Thyroid gland (tissue), 4 donors: ENCODE measurements at regions not wholly inside any gene's neighbourhood (a gene's known extent, or its start where the extent isn't known, plus 50 kb on each side); places are given as distances from the start of the nearest gene placed in this dataset.
"Not testable (repeated sequence)": the region's sequence is repeated elsewhere in the genome, so short reads cannot be mapped to it uniquely, and the experiment has no call there.

Source experiments
- DNase-seq, 2 donors: peaks; one replicate each; pipeline ENCODE4 v3.0.0-alpha.2; 2019
- H3K27ac ChIP-seq, 3 donors: fragments of 200-600 bp; sonication (generic); 1 replicate in 2 of 3; 2 replicates in 1 of 3; pipeline ENCODE4 v1.5.1; 2016 to 2019; ENCODE audit warnings: mild to moderate bottlenecking in 1 of 3, moderate library complexity in 1 of 3
- H3K27me3 ChIP-seq: fragments of 200-600 bp; sonication (generic); one replicate; pipeline ENCODE4 v1.5.1; 2019
- H3K36me3 ChIP-seq, 2 donors: fragments of 200-600 bp; sonication (generic); one replicate each; pipeline ENCODE4 v1.5.1; 2016 to 2019
- H3K4me1 ChIP-seq, 2 donors: fragments of 200-600 bp; sonication (generic); one replicate each; pipeline ENCODE4 v1.5.1; 2017 to 2019
- H3K4me3 ChIP-seq, 3 donors: fragments of 200-600 bp; sonication (generic); replicated peaks in 1 of 3; 1 replicate in 2 of 3; 2 replicates in 1 of 3; pipeline ENCODE4 v1.5.1; 2016; ENCODE audit warnings: mild to moderate bottlenecking in 1 of 3
- H3K9me3 ChIP-seq: fragments of 200-600 bp; sonication (generic); one replicate; pipeline ENCODE4 v1.5.1; 2017
- CTCF ChIP-seq, 6 experiments: fragments of 200-600 bp in 3 of 6; fragments of 450-650 bp in 3 of 6; sonication (generic) in 3 of 6; IDR thresholded peaks; one replicate each; pipeline ENCODE4 v1.5.1; 2016 to 2019; ENCODE audit warnings: antibody characterized with exemption in 6 of 6, mild to moderate bottlenecking in 2 of 6, inconsistent platforms in 1 of 6, moderate library complexity in 1 of 6
- POLR2A ChIP-seq, 2 donors: fragments of 450-650 bp; IDR thresholded peaks; one replicate each; pipeline ENCODE4 v1.6.1; 2017; ENCODE audit warnings: antibody characterized with exemption in 2 of 2, mild to moderate bottlenecking in 2 of 2, moderate library complexity in 1 of 2
- WGBS, 2 donors: methylation state at CpG; one replicate each; pipeline ENCODE4 v1.1.5; 2017; 5-methylcytosine and 5-hydroxymethylcytosine counted together
- intact Hi-C: fragments of 100-400 bp; cut with DNase I; formaldehyde crosslinking; loops from one replicate; pipeline ENCODE4 v1.15.1; 2023

DNA sequence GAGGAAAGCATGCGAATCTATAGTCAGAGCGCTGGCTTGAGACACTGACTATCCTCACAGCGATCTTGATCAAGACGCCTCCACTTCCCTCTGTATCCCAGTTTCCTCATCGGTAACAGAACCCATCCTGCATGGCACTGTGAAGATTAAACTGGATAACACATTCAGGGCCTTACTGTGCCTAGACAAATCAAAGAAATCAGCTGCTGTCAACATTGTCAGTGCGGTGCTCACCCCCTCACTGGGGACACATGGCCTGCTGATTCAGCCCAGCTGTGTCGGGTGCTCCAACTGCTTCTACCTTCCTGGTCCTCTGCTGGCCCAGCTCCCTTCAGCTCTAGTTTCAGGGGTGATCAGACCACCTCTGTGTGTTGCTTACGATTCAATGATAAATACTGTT lies 268.6 kb upstream of the AGAP1 start:
- Histone ChIP-seq H3K27ac (no peak overlapping the region), H3K4me3 (no peak overlapping the region), H3K27me3 (no peaks in the 10 kb centered on the region), H3K4me1 (no peaks in the 10 kb centered on the region), H3K9me3 (no peaks in the 10 kb centered on the region), H3K36me3 (no peaks in the 10 kb centered on the region)
- intact Hi-C loops, result no loop called here
- TF ChIP-seq POLR2A (IDR thresholded peaks at IDR 0.05), result no peak
- TF ChIP-seq CTCF (IDR thresholded peaks at IDR 0.05), result no peak
- 94 to 97% methylated on average over 8 of the region's 8 CpGs for WGBS, 2 donors
- no peak for DNase-seq

DNA sequence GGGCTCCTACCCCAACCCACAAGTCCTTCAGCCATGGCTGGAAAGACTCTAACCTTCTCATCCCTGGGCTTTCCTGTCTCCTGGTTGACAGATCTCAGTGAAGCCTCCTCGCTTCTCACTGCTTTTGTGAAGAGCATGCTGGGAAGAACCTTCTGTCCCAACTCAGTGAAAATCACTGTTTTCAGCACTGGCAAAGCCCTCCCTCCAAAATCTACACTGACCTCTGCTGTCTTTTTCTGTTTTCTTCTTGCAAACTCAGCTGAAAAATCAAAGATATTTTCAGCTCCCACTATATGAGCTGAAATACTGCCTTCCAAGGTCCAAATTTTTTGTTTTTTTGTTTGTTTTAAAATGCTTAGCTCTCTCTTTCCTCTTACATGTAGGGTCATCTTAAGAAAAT lies 266.3 kb upstream of the AGAP1 start:
- TF ChIP-seq CTCF (IDR thresholded peaks at IDR 0.05), result no peak
- no peak for TF ChIP-seq POLR2A (IDR thresholded peaks at IDR 0.05)
- H3K9me3 ChIP-seq, result no peaks in the 10 kb centered on the region
- no peak overlapping the region for H3K4me3 ChIP-seq
- H3K27ac ChIP-seq, result no peak overlapping the region
- no peak for DNase-seq
- no peaks in the 10 kb centered on the region for H3K36me3 ChIP-seq
- no peaks in the 10 kb centered on the region for H3K27me3 ChIP-seq
- no peaks in the 10 kb centered on the region for H3K4me1 ChIP-seq
- intact Hi-C loops, result no loop called here
- WGBS, 2 donors, result 77 to 79% methylated on average over 1 of the region's 1 CpG

DNA sequence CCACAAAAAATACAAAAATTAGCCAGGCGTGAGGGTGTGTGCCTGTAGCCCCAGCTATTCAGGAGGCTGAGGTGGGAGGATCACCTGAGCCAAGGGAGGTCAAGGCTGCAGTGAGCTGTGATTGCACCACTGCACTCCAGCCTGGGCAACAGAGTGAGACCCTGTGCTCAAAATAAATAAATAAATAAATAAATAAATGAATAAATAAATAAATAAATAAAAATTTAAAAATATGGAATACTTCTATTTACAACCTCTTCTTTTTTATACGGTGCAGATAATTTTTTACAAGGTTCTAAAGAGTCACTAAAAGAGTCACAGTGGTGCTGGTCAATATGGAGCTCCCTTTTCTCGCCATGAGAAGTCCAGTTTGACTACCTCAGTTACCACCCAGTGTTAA lies 265.4 kb upstream of the AGAP1 start:
- DNase-seq, H3K4me3 ChIP-seq, H3K36me3 ChIP-seq, H3K27ac ChIP-seq, H3K9me3 ChIP-seq, H3K4me1 ChIP-seq, intact Hi-C loops, H3K27me3 ChIP-seq: not testable (repeated sequence)
- WGBS, 2 donors, result 95% methylated on average over 3 of the region's 3 CpGs

DNA sequence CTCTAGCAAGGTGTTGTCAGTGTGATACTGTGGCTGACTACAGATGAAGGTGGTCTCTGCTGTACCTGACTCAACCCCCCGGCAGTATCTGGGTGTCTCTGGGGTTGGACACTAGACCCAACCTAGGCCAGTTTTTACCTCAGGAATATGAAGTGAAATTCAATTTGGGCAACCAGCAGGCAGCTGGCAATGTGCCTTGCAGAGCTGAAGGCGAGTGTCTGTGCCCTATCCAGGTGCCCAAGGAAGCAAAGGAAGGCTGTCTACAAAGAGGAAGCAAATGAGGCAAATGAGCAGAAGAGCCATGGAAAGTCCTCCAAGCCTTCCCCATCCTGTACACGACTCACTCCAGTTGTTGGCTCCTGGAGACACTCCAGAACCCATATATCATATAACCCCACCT lies 264.6 kb upstream of the AGAP1 start:
- no peaks in the 10 kb centered on the region for H3K9me3 ChIP-seq
- WGBS, 2 donors, result 68 to 74% methylated on average over 3 of the region's 3 CpGs
- intact Hi-C loops, result no loop called here
- TF ChIP-seq POLR2A (IDR thresholded peaks at IDR 0.05), result no peak
- TF ChIP-seq CTCF (IDR thresholded peaks at IDR 0.05), result no peak
- H3K27me3 ChIP-seq, result no peaks in the 10 kb centered on the region
- no peaks in the 10 kb centered on the region for H3K4me1 ChIP-seq
- no peak overlapping the region for H3K4me3 ChIP-seq
- H3K27ac ChIP-seq, result no peak overlapping the region
- no peak for DNase-seq
- H3K36me3 ChIP-seq, result no peaks in the 10 kb centered on the region

GRCh38 chr2:235230821-235231601 lies 262.8 kb upstream of the AGAP1 start:
- WGBS, 2 donors, result 65 to 66% methylated on average over 8 of the region's 8 CpGs

More at GRCh38 chr2:235230821-235231601, 262.8 kb upstream of the AGAP1 start:
- Histone ChIP-seq H3K4me3 (no peak overlapping the region), H3K36me3 (no peaks in the 10 kb centered on the region), H3K27me3 (no peaks in the 10 kb centered on the region), H3K4me1 (no peaks in the 10 kb centered on the region), H3K9me3 (no peaks in the 10 kb centered on the region), H3K27ac (no peak overlapping the region)
- intact Hi-C loops, result no loop called here
- no peak for DNase-seq
- TF ChIP-seq CTCF (IDR thresholded peaks at IDR 0.05) (no peak), POLR2A (IDR thresholded peaks at IDR 0.05) (no peak)
